ENCODE measurements at regions not wholly inside any gene's neighbourhood (a gene's known extent, or its start where the extent isn't known, plus 50 kb on each side); places are given as distances from the start of the nearest gene placed in this dataset.
"Not testable (repeated sequence)": the region's sequence is repeated elsewhere in the genome, so short reads cannot be mapped to it uniquely, and the experiment has no call there.

- H3K9ac ChIP-seq (ENCODE audit: low read depth in 1 of 2, low read length in 2 of 2): no peak overlapping the region
- no peak overlapping the region for H3K27ac ChIP-seq (ENCODE audit: low read depth in 2 of 2, low read length in 2 of 2)
- no peaks in the 10 kb centered on the region for H3K27me3 ChIP-seq (ENCODE audit: control insufficient read depth in 2 of 2, insufficient read depth in 2 of 2, low read length in 2 of 2)
- H3K9me3 ChIP-seq (ENCODE audit: control insufficient read depth in 2 of 2, low read length in 2 of 2): no peaks in the 10 kb centered on the region
- no peaks in the 10 kb centered on the region for H3K4me1 ChIP-seq (ENCODE audit: control insufficient read depth in 2 of 2, insufficient read depth in 2 of 2, low read length in 2 of 2)
- no peaks in the 10 kb centered on the region for H3K36me3 ChIP-seq (ENCODE audit: control insufficient read depth in 2 of 2, insufficient read depth in 2 of 2, low read length in 2 of 2)
- no peak overlapping the region for H3K4me3 ChIP-seq (ENCODE audit: low read length in 2 of 2)
Observed at GRCh38 chr4:188661502-188661901, 522.3 kb downstream of the TRIML1 start.

GRCh38 chr4:188663369-188663768 is 524.1 kb downstream of the TRIML1 start:
- Histone ChIP-seq H3K9ac (ENCODE audit: low read depth in 1 of 2, low read length in 2 of 2) (no peak overlapping the region), H3K9me3 (ENCODE audit: control insufficient read depth in 2 of 2, low read length in 2 of 2) (no peaks in the 10 kb centered on the region), H3K4me1 (ENCODE audit: control insufficient read depth in 2 of 2, insufficient read depth in 2 of 2, low read length in 2 of 2) (no peaks in the 10 kb centered on the region), H3K27me3 (ENCODE audit: control insufficient read depth in 2 of 2, insufficient read depth in 2 of 2, low read length in 2 of 2) (no peaks in the 10 kb centered on the region), H3K36me3 (ENCODE audit: control insufficient read depth in 2 of 2, insufficient read depth in 2 of 2, low read length in 2 of 2) (no peaks in the 10 kb centered on the region), H3K27ac (ENCODE audit: low read depth in 2 of 2, low read length in 2 of 2) (no peak overlapping the region), H3K4me3 (ENCODE audit: low read length in 2 of 2) (no peak overlapping the region)

GRCh38 chr4:188665491-188666457 is 526.5 kb downstream of the TRIML1 start:
- H3K4me3 ChIP-seq (ENCODE audit: low read length in 2 of 2): no peak overlapping the region
- H3K27ac ChIP-seq (ENCODE audit: low read depth in 2 of 2, low read length in 2 of 2): no peak overlapping the region
- H3K9me3 ChIP-seq (ENCODE audit: control insufficient read depth in 2 of 2, low read length in 2 of 2): no peaks in the 10 kb centered on the region
- H3K36me3 ChIP-seq (ENCODE audit: control insufficient read depth in 2 of 2, insufficient read depth in 2 of 2, low read length in 2 of 2): no peaks in the 10 kb centered on the region
- H3K27me3 ChIP-seq (ENCODE audit: control insufficient read depth in 2 of 2, insufficient read depth in 2 of 2, low read length in 2 of 2): no peaks in the 10 kb centered on the region
- H3K9ac ChIP-seq (ENCODE audit: low read depth in 1 of 2, low read length in 2 of 2): no peak overlapping the region
- no peaks in the 10 kb centered on the region for H3K4me1 ChIP-seq (ENCODE audit: control insufficient read depth in 2 of 2, insufficient read depth in 2 of 2, low read length in 2 of 2)

GRCh38 chr4:188678691-188679090 is 539.5 kb downstream of the TRIML1 start:
- H3K9ac ChIP-seq (ENCODE audit: low read depth in 1 of 2, low read length in 2 of 2); H3K27ac ChIP-seq (ENCODE audit: low read depth in 2 of 2, low read length in 2 of 2); H3K9me3 ChIP-seq (ENCODE audit: control insufficient read depth in 2 of 2, low read length in 2 of 2); H3K4me3 ChIP-seq (ENCODE audit: low read length in 2 of 2); H3K4me1 ChIP-seq (ENCODE audit: control insufficient read depth in 2 of 2, insufficient read depth in 2 of 2, low read length in 2 of 2); H3K27me3 ChIP-seq (ENCODE audit: control insufficient read depth in 2 of 2, insufficient read depth in 2 of 2, low read length in 2 of 2); H3K36me3 ChIP-seq (ENCODE audit: control insufficient read depth in 2 of 2, insufficient read depth in 2 of 2, low read length in 2 of 2): not testable (repeated sequence)

- Histone ChIP-seq H3K9ac (ENCODE audit: low read depth in 1 of 2, low read length in 2 of 2) (no peak overlapping the region), H3K4me1 (ENCODE audit: control insufficient read depth in 2 of 2, insufficient read depth in 2 of 2, low read length in 2 of 2) (no peaks in the 10 kb centered on the region), H3K27ac (ENCODE audit: low read depth in 2 of 2, low read length in 2 of 2) (no peak overlapping the region), H3K4me3 (ENCODE audit: low read length in 2 of 2) (no peak overlapping the region), H3K36me3 (ENCODE audit: control insufficient read depth in 2 of 2, insufficient read depth in 2 of 2, low read length in 2 of 2) (no peaks in the 10 kb centered on the region), H3K9me3 (ENCODE audit: control insufficient read depth in 2 of 2, low read length in 2 of 2) (no peaks in the 10 kb centered on the region), H3K27me3 (ENCODE audit: control insufficient read depth in 2 of 2, insufficient read depth in 2 of 2, low read length in 2 of 2) (no peaks in the 10 kb centered on the region)
Observed at GRCh38 chr4:188680004-188680666, 540.9 kb downstream of the TRIML1 start.

GRCh38 chr4:188680667-188681063 is 541.4 kb downstream of the TRIML1 start:
- no peaks in the 10 kb centered on the region for H3K9me3 ChIP-seq (ENCODE audit: control insufficient read depth in 2 of 2, low read length in 2 of 2)
- no peaks in the 10 kb centered on the region for H3K4me1 ChIP-seq (ENCODE audit: control insufficient read depth in 2 of 2, insufficient read depth in 2 of 2, low read length in 2 of 2)
- H3K4me3 ChIP-seq (ENCODE audit: low read length in 2 of 2): no peak overlapping the region
- no peaks in the 10 kb centered on the region for H3K36me3 ChIP-seq (ENCODE audit: control insufficient read depth in 2 of 2, insufficient read depth in 2 of 2, low read length in 2 of 2)
- no peak overlapping the region for H3K27ac ChIP-seq (ENCODE audit: low read depth in 2 of 2, low read length in 2 of 2)
- no peaks in the 10 kb centered on the region for H3K27me3 ChIP-seq (ENCODE audit: control insufficient read depth in 2 of 2, insufficient read depth in 2 of 2, low read length in 2 of 2)
- no peak overlapping the region for H3K9ac ChIP-seq (ENCODE audit: low read depth in 1 of 2, low read length in 2 of 2)

GRCh38 chr4:188682321-188682720 is 543.1 kb downstream of the TRIML1 start:
- no peak overlapping the region for H3K4me3 ChIP-seq (ENCODE audit: low read length in 2 of 2)
- H3K4me1 ChIP-seq (ENCODE audit: control insufficient read depth in 2 of 2, insufficient read depth in 2 of 2, low read length in 2 of 2): no peaks in the 10 kb centered on the region
- no peaks in the 10 kb centered on the region for H3K36me3 ChIP-seq (ENCODE audit: control insufficient read depth in 2 of 2, insufficient read depth in 2 of 2, low read length in 2 of 2)
- H3K9me3 ChIP-seq (ENCODE audit: control insufficient read depth in 2 of 2, low read length in 2 of 2): no peaks in the 10 kb centered on the region
- H3K27ac ChIP-seq (ENCODE audit: low read depth in 2 of 2, low read length in 2 of 2): no peak overlapping the region
- no peaks in the 10 kb centered on the region for H3K27me3 ChIP-seq (ENCODE audit: control insufficient read depth in 2 of 2, insufficient read depth in 2 of 2, low read length in 2 of 2)
- H3K9ac ChIP-seq (ENCODE audit: low read depth in 1 of 2, low read length in 2 of 2): no peak overlapping the region

GRCh38 chr4:188683571-188683970 is 544.3 kb downstream of the TRIML1 start:
- no peak overlapping the region for H3K4me3 ChIP-seq (ENCODE audit: low read length in 2 of 2)
- H3K36me3 ChIP-seq (ENCODE audit: control insufficient read depth in 2 of 2, insufficient read depth in 2 of 2, low read length in 2 of 2): no peaks in the 10 kb centered on the region
- no peaks in the 10 kb centered on the region for H3K4me1 ChIP-seq (ENCODE audit: control insufficient read depth in 2 of 2, insufficient read depth in 2 of 2, low read length in 2 of 2)
- H3K27me3 ChIP-seq (ENCODE audit: control insufficient read depth in 2 of 2, insufficient read depth in 2 of 2, low read length in 2 of 2): no peaks in the 10 kb centered on the region
- no peak overlapping the region for H3K9ac ChIP-seq (ENCODE audit: low read depth in 1 of 2, low read length in 2 of 2)
- H3K9me3 ChIP-seq (ENCODE audit: control insufficient read depth in 2 of 2, low read length in 2 of 2): peaks cover 0 to 2% of the 10 kb centered on the region in 2 donors
- no peak overlapping the region for H3K27ac ChIP-seq (ENCODE audit: low read depth in 2 of 2, low read length in 2 of 2)

GRCh38 chr4:188688956-188689355 is 549.7 kb downstream of the TRIML1 start:
- no peaks in the 10 kb centered on the region for H3K27me3 ChIP-seq (ENCODE audit: control insufficient read depth in 2 of 2, insufficient read depth in 2 of 2, low read length in 2 of 2)
- H3K4me1 ChIP-seq (ENCODE audit: control insufficient read depth in 2 of 2, insufficient read depth in 2 of 2, low read length in 2 of 2): no peaks in the 10 kb centered on the region
- no peak overlapping the region for H3K27ac ChIP-seq (ENCODE audit: low read depth in 2 of 2, low read length in 2 of 2)
- H3K4me3 ChIP-seq (ENCODE audit: low read length in 2 of 2): no peak overlapping the region
- H3K36me3 ChIP-seq (ENCODE audit: control insufficient read depth in 2 of 2, insufficient read depth in 2 of 2, low read length in 2 of 2): no peaks in the 10 kb centered on the region
- peaks cover 0 to 2% of the 10 kb centered on the region in 2 donors for H3K9me3 ChIP-seq (ENCODE audit: control insufficient read depth in 2 of 2, low read length in 2 of 2)
- no peak overlapping the region for H3K9ac ChIP-seq (ENCODE audit: low read depth in 1 of 2, low read length in 2 of 2)

- Histone ChIP-seq H3K9me3 (ENCODE audit: control insufficient read depth in 2 of 2, low read length in 2 of 2) (peaks cover 0 to 2% of the 10 kb centered on the region in 2 donors), H3K4me1 (ENCODE audit: control insufficient read depth in 2 of 2, insufficient read depth in 2 of 2, low read length in 2 of 2) (no peaks in the 10 kb centered on the region), H3K9ac (ENCODE audit: low read depth in 1 of 2, low read length in 2 of 2) (no peak overlapping the region), H3K27me3 (ENCODE audit: control insufficient read depth in 2 of 2, insufficient read depth in 2 of 2, low read length in 2 of 2) (no peaks in the 10 kb centered on the region), H3K4me3 (ENCODE audit: low read length in 2 of 2) (no peak overlapping the region), H3K36me3 (ENCODE audit: control insufficient read depth in 2 of 2, insufficient read depth in 2 of 2, low read length in 2 of 2) (no peaks in the 10 kb centered on the region), H3K27ac (ENCODE audit: low read depth in 2 of 2, low read length in 2 of 2) (no peak overlapping the region)
Observed at GRCh38 chr4:188691811-188692210, 552.6 kb downstream of the TRIML1 start.

Data from mucosa of rectum (tissue), 2 donors.